PC-9 (cell line): ENCODE measurements at regions not wholly inside any gene's neighbourhood (a gene's known extent, or its start where the extent isn't known, plus 50 kb on each side); places are given as distances from the start of the nearest gene placed in this dataset.

Experiments
- BruUV-seq: library from RNA; stranded (reverse); fragments of 400-500 nt; replicated peaks from 2 replicates; lab custom pipeline; 2021; lab: Mats Ljungman, UMichigan
- CTCF ChIA-PET: fragments of 300-600 bp; sonication (Branson Sonifier 250); formaldehyde crosslinking; loops from one replicate; lab custom pipeline; 2022; ENCODE audit warnings: antibody characterized with exemption; lab: Charles Lee
- POLR2A ChIA-PET: fragments of 300-600 bp; sonication (Branson Sonifier 250); formaldehyde crosslinking; loops from one replicate; lab custom pipeline; 2022; ENCODE audit warnings: antibody characterized with exemption; ENCODE audit not compliant: unreplicated experiment; lab: Charles Lee
- DNase-seq, 2 experiments: peaks; one replicate each; pipeline versions ENCODE4 v3.0.0 to v3.0.0-alpha.2; 2015 to 2022; ENCODE audit warnings: mixed read lengths in 1 of 2
- H2AFZ ChIP-seq: fragments of 200-600 bp; sonication (generic); 2 replicates; pipeline ENCODE4 v1.8.1; 2017; ENCODE audit warnings: antibody characterized with exemption
- H3F3A ChIP-seq: fragments of 200-600 bp; sonication (generic); 2 replicates; pipeline ENCODE4 v1.8.1; 2017; ENCODE audit warnings: antibody characterized with exemption, mild to moderate bottlenecking, low read depth; ENCODE audit not compliant: insufficient read depth
- H3K27ac ChIP-seq: fragments of 200-600 bp; sonication (generic); 2 replicates; pipeline ENCODE4 v1.6.1; 2016; ENCODE audit warnings: mixed run types
- H3K27me3 ChIP-seq: fragments of 200-600 bp; sonication (generic); 2 replicates; pipeline ENCODE4 v1.6.1; 2016; ENCODE audit warnings: low read depth, mixed run types; ENCODE audit not compliant: insufficient read depth
- H3K36me3 ChIP-seq: fragments of 200-600 bp; sonication (generic); 2 replicates; pipeline ENCODE4 v1.6.1; 2016; ENCODE audit warnings: low read depth, mixed run types
- H3K4me1 ChIP-seq: fragments of 200-600 bp; sonication (generic); replicated peaks from 2 replicates; pipeline ENCODE4 v1.6.1; 2016; ENCODE audit warnings: mixed run types; ENCODE audit not compliant: insufficient read depth
- H3K4me2 ChIP-seq: fragments of 200-600 bp; sonication (generic); 2 replicates; pipeline ENCODE4 v1.6.1; 2017; ENCODE audit warnings: mixed run types
- H3K4me3 ChIP-seq: fragments of 200-600 bp; sonication (generic); 2 replicates; pipeline ENCODE4 v1.6.1; 2016; ENCODE audit warnings: mixed run types
- H3K79me2 ChIP-seq: fragments of 200-600 bp; sonication (generic); 2 replicates; pipeline ENCODE4 v1.6.1; 2017; ENCODE audit warnings: low read depth, mixed run types
- H3K9me2 ChIP-seq: fragments of 200-600 bp; sonication (generic); 2 replicates; pipeline ENCODE4 v1.8.1; 2017; ENCODE audit warnings: mild to moderate bottlenecking; ENCODE audit not compliant: insufficient read depth
- H3K9me3 ChIP-seq: fragments of 200-600 bp; sonication (generic); 2 replicates; pipeline ENCODE4 v1.8.1; 2016; ENCODE audit warnings: low read depth; ENCODE audit not compliant: insufficient read depth
- H4K20me1 ChIP-seq: fragments of 200-600 bp; sonication (generic); 2 replicates; pipeline ENCODE4 v1.8.1; 2017; ENCODE audit not compliant: insufficient read depth
- CTCF ChIP-seq: fragments of 200-600 bp; sonication (generic); conservative IDR thresholded peaks from 2 replicates; pipeline ENCODE4 v1.6.1; 2017; ENCODE audit warnings: mixed run types, antibody characterized with exemption, mild to moderate bottlenecking, moderate library complexity
- EZH2 ChIP-seq: fragments of 200-600 bp; sonication (generic); IDR thresholded peaks from 2 replicates; pipeline ENCODE4 v1.8.0; 2017; ENCODE audit warnings: antibody characterized with exemption, low read depth
- intact Hi-C: fragments of 100-400 bp; cut with micrococcal nuclease; formaldehyde crosslinking; loops from one replicate; pipeline ENCODE4 v1.10.0; 2022; ENCODE audit not compliant: unreplicated experiment

DNA sequence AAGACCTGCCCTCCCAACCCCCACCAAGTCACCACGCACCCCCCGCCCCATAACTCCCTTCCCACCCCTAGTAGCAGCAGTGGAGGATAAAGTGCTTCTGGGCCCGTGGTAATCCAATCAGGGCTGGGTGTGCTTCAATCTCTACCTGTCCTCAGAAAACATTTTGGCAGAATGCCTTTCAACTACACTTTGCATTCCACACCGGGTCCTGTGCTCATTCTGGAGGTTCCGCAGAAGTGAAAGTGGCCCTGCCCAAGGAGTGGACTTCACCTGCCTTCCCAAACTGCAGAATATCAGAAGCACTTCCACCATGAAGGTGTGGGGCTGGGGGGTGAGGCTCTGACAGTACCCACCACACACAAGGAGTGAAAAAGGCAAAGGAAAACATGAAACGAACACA lies 322.3 kb downstream of the DHX15 start:
- Histone ChIP-seq H3K27ac (no peak overlapping the region), H2AFZ (no peak overlapping the region), H3K9me3 (no peaks in the 10 kb centered on the region), H3K4me2 (no peak overlapping the region), H3F3A (no peaks in the 10 kb centered on the region), H3K36me3 (no peaks in the 10 kb centered on the region), H3K4me1 (no peaks in the 10 kb centered on the region), H3K9me2 (no peaks in the 10 kb centered on the region), H4K20me1 (no peaks in the 10 kb centered on the region), H3K79me2 (no peaks in the 10 kb centered on the region), H3K27me3 (peaks cover 22% of the 10 kb centered on the region; the same call in 1 of the 2 replicates), H3K4me3 (no peak overlapping the region)
- TF ChIP-seq CTCF (no peak), EZH2 (no peak)
- DNase-seq, result no peak
- no TSS peak for BruUV-seq
- POLR2A ChIA-PET, result no interaction called here
- CTCF ChIA-PET, result no interaction called here
- intact Hi-C loops, result no loop called here

DNA sequence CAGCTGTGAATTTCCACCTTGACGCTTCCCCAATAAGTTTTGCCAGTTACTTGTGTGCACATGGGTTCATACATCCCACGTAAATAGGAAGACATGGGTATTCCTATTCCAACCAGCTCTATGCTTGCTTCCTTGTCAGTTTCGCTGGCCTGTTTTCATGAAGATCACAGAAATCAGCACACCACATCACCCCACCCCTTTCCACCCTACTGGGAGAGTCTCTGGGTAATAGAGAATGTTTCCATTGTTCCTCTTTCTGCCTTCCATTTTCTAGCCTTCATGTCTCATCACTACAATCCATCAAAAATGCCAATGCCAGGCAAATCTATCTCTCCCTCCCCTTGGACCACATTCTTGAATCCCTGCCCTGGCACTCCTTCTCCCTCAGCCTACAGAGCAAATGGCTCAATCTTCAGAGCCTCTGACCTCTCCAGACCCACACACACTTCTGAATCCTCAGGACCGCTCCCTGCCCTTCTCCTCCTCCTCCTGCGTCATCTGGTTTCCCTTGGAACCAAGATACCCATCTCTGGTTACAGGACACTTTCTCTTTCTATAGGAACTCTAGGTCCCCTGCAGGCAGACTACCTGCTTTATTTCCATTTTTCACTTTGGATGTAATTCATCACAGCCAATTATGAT lies 323.3 kb downstream of the DHX15 start:
- no peak for DNase-seq
- H3K79me2 ChIP-seq, result no peaks in the 10 kb centered on the region
- no peak overlapping the region for H3K4me2 ChIP-seq
- H3K27me3 ChIP-seq, result peaks cover 15% of the 10 kb centered on the region; the same call in 1 of the 2 replicates
- H3K9me3 ChIP-seq, result no peaks in the 10 kb centered on the region
- H2AFZ ChIP-seq, result no peak overlapping the region
- H3K27ac ChIP-seq, result no peak overlapping the region
- no peak overlapping the region for H3K4me3 ChIP-seq
- TF ChIP-seq CTCF (no peak), EZH2 (no peak)
- H3K9me2 ChIP-seq, result no peaks in the 10 kb centered on the region
- BruUV-seq, result no TSS peak
- no peaks in the 10 kb centered on the region for H4K20me1 ChIP-seq
- H3K36me3 ChIP-seq, result no peaks in the 10 kb centered on the region
- no peaks in the 10 kb centered on the region for H3F3A ChIP-seq
- CTCF ChIA-PET, result no interaction called here
- POLR2A ChIA-PET, result no interaction called here
- no peaks in the 10 kb centered on the region for H3K4me1 ChIP-seq
- intact Hi-C loops, result no loop called here

GRCh38 chr4:24260133-24260715 lies 324.1 kb downstream of the DHX15 start:
- no peak overlapping the region for H2AFZ ChIP-seq
- no peak overlapping the region for H3K27ac ChIP-seq
- H3K4me2 ChIP-seq, result no peak overlapping the region
- no peak for DNase-seq
- no peak overlapping the region for H3K4me3 ChIP-seq
- no TSS peak for BruUV-seq
- H3K9me2 ChIP-seq, result no peaks in the 10 kb centered on the region
- ChIA-PET POLR2A (no interaction called here), CTCF (no interaction called here)
- H3F3A ChIP-seq, result no peaks in the 10 kb centered on the region
- H3K79me2 ChIP-seq, result no peaks in the 10 kb centered on the region
- no peaks in the 10 kb centered on the region for H3K36me3 ChIP-seq
- H4K20me1 ChIP-seq, result no peaks in the 10 kb centered on the region
- TF ChIP-seq EZH2, result no peak
- no peak for TF ChIP-seq CTCF
- H3K27me3 ChIP-seq, result peaks cover 9% of the 10 kb centered on the region; the same call in 1 of the 2 replicates
- H3K4me1 ChIP-seq, result no peaks in the 10 kb centered on the region
- intact Hi-C loops, result no loop called here
- no peaks in the 10 kb centered on the region for H3K9me3 ChIP-seq
